Type B pancreatic cell (in vitro differentiated cells): ENCODE measurements at regions not wholly inside any gene's neighbourhood (a gene's known extent, or its start where the extent isn't known, plus 50 kb on each side); places are given as distances from the start of the nearest gene placed in this dataset.
A peak's percentile ranks its signal among the peaks of the same experiment; 100 is the strongest.

Source experiments
- DNase-seq: peaks from one replicate; pipeline ENCODE4 v3.0.0; 2021; ENCODE audit warnings: mixed read lengths; ENCODE audit not compliant: unreplicated experiment; ENCODE audit errors: extremely low spot score
- H3K27ac Mint-ChIP-seq: 2 replicates; pipeline ENCODE4 v1.8.0; 2021; ENCODE audit warnings: mild to moderate bottlenecking, mixed read lengths
- H3K27me3 Mint-ChIP-seq: 2 replicates; pipeline ENCODE4 v1.8.0; 2021; ENCODE audit warnings: mixed read lengths
- H3K36me3 Mint-ChIP-seq: 2 replicates; pipeline ENCODE4 v1.8.0; 2021; ENCODE audit warnings: mixed read lengths
- H3K4me1 Mint-ChIP-seq: one replicate; pipeline ENCODE4 v1.8.0; 2021; ENCODE audit warnings: mixed read lengths; ENCODE audit not compliant: unreplicated experiment
- H3K4me3 Mint-ChIP-seq: 2 replicates; pipeline ENCODE4 v1.8.0; 2021; ENCODE audit warnings: mild to moderate bottlenecking, mixed read lengths
- H3K9me3 Mint-ChIP-seq: 2 replicates; pipeline ENCODE4 v1.8.0; 2021; ENCODE audit warnings: mixed read lengths
- TF ChIP-seq, protein P1 (sequence below): fragments of 200-600 bp; sonication (generic); conservative IDR thresholded peaks from 2 replicates; pipeline ENCODE4 v1.5.0; 2021; ENCODE audit warnings: antibody characterized with exemption, mild to moderate bottlenecking

DNA sequence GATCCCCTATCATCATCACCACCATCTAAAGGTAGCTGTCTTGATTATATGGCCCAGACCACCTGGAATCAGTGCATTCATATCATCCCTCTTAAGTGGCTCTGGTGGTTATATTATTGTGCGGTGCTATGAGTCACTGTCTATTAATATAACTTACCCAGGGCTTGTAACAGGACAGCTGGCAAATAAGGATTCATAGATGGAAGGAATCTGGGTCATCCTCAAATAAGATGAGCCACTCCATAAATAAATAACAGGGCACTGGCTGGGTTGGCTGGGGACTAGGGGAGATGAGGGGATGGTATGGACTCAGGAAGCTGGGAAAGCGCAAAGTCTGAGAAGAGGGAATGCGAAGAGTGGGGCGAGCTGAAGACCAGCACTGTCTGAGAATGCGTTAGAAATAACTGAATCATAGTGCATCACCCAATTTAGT lies 216.1 kb downstream of the NUAK1 start:
- TF ChIP-seq, protein P1, sequence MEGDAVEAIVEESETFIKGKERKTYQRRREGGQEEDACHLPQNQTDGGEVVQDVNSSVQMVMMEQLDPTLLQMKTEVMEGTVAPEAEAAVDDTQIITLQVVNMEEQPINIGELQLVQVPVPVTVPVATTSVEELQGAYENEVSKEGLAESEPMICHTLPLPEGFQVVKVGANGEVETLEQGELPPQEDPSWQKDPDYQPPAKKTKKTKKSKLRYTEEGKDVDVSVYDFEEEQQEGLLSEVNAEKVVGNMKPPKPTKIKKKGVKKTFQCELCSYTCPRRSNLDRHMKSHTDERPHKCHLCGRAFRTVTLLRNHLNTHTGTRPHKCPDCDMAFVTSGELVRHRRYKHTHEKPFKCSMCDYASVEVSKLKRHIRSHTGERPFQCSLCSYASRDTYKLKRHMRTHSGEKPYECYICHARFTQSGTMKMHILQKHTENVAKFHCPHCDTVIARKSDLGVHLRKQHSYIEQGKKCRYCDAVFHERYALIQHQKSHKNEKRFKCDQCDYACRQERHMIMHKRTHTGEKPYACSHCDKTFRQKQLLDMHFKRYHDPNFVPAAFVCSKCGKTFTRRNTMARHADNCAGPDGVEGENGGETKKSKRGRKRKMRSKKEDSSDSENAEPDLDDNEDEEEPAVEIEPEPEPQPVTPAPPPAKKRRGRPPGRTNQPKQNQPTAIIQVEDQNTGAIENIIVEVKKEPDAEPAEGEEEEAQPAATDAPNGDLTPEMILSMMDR = no peak
- H3K27me3 Mint-ChIP-seq = peaks cover under 1% of the 10 kb centered on the region
- H3K36me3 Mint-ChIP-seq = no peaks in the 10 kb centered on the region
- H3K27ac Mint-ChIP-seq = no peak overlapping the region
- peaks cover 5% of the 10 kb centered on the region for H3K4me1 Mint-ChIP-seq
- no peak overlapping the region for H3K4me3 Mint-ChIP-seq
- DNase-seq = no peak
- peaks cover 6% of the 10 kb centered on the region for H3K9me3 Mint-ChIP-seq

DNA sequence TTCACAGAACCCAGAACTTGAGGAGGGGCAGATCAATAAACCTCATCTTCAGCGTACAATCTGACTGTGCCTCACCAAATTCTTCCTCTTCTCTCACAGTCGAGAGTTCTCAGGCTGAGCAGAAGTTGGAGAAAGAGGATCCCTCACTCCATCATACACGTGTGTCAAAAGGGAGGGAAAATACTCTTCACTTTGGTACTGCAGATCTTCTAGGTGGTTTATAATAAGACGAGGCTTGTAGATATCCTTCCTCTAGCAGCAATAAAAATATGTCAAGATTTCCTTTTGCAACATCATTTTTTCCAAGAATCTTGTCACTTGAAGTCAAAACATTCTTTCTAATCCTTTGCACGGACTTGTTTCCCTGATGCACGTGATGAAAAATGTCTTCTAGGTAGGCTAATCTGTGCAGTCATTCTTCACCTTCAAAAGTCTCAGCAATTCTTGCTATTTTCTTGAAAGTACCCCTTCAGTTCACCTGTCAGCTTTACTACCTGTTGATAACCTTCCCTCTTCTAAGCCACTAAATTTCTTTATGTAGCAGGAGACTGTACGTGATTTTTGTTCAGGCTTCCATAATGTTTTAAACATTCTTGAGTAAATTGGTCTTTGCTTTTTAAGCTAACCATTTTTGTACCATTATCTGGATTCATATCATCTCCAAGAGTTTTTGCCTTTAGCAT lies 214.1 kb downstream of the NUAK1 start:
- peaks cover 4% of the 10 kb centered on the region for H3K27me3 Mint-ChIP-seq
- peaks cover 10% of the 10 kb centered on the region for H3K9me3 Mint-ChIP-seq
- peak overlapping the region; percentile 17 for H3K27ac Mint-ChIP-seq
- no peak for DNase-seq
- H3K4me3 Mint-ChIP-seq = no peak overlapping the region
- TF ChIP-seq, protein P1 = no peak
- H3K36me3 Mint-ChIP-seq = no peaks in the 10 kb centered on the region
- H3K4me1 Mint-ChIP-seq = peaks cover 5% of the 10 kb centered on the region

DNA sequence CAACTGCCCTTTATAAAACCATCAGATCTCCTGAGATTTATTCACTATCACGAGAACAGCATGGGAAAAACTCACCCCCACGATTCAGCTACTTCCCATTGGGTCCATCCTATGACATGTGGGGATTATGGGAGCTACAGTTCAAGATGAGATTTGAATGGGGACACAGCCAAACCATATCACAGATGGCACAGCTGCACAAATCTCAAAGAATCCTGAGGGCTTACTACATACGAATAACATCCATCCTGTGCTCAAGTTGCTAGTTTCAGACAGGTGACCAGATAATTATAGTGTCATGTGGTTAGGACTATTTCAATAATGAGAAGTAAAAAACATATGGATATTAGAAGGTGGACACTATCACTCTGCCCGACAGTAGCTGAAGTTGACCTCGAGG lies 211.2 kb downstream of the NUAK1 start:
- H3K4me1 Mint-ChIP-seq = no peaks in the 10 kb centered on the region
- TF ChIP-seq, protein P1 = no peak
- no peak overlapping the region for H3K4me3 Mint-ChIP-seq
- H3K36me3 Mint-ChIP-seq = no peaks in the 10 kb centered on the region
- DNase-seq = no peak
- H3K27me3 Mint-ChIP-seq = peaks cover 10% of the 10 kb centered on the region
- H3K27ac Mint-ChIP-seq = no peak overlapping the region
- peaks cover 10% of the 10 kb centered on the region for H3K9me3 Mint-ChIP-seq

DNA sequence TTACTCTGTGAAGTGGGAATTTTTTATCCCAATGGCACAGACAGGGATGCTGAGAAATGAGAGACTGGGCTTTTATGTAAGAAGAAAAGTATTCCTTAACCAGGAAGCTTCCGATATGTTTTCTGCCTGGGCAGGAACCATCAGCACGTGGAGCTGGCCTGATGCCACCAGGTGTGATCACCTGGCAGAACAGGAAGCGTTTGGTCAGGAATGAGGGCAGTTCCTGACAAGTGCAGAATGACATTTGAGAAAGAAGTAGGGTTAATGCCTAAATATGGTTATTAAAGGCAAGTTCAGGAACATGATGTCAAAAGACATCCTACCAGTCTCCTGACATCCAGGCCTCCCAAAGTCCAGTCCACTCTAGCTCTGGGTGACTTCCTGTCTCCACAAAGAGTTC lies 210.3 kb downstream of the NUAK1 start:
- Mint-ChIP-seq H3K36me3 (no peaks in the 10 kb centered on the region), H3K4me3 (no peak overlapping the region), H3K27ac (no peak overlapping the region), H3K4me1 (no peaks in the 10 kb centered on the region), H3K27me3 (peaks cover 10% of the 10 kb centered on the region), H3K9me3 (peaks cover 10% of the 10 kb centered on the region)
- no peak for DNase-seq
- TF ChIP-seq, protein P1 = no peak

DNA sequence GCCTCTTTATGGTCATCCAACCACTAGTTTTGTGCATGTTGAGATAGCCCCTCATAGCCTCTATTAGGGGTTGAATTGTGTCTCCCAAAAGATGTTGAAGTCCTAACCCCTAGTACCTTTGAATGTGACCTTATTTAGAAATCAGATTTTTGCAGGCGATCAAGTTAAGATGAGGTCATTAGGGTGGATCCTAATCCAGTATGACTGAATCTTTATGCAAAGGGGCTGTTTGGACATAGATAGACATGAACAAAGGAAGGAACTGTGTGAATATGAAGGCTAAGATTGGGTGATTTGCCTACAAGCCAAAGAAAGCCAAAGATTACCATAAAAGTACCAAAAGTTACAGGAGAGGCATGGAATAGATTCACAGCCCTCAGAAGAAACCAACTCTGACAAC lies 209.6 kb downstream of the NUAK1 start:
- H3K9me3 Mint-ChIP-seq = peaks cover 10% of the 10 kb centered on the region
- H3K27ac Mint-ChIP-seq = no peak overlapping the region
- no peak for DNase-seq
- no peaks in the 10 kb centered on the region for H3K4me1 Mint-ChIP-seq
- H3K4me3 Mint-ChIP-seq = no peak overlapping the region
- H3K36me3 Mint-ChIP-seq = no peaks in the 10 kb centered on the region
- TF ChIP-seq, protein P1 = no peak
- H3K27me3 Mint-ChIP-seq = peaks cover 10% of the 10 kb centered on the region
